Keratinocyte (primary cell): ENCODE measurements at regions not wholly inside any gene's neighbourhood (a gene's known extent, or its start where the extent isn't known, plus 50 kb on each side); places are given as distances from the start of the nearest gene placed in this dataset.

Source experiments
- DNase-seq: peaks from one replicate; pipeline ENCODE4 v3.0.0-alpha.2; 2011; ENCODE audit warnings: low read depth, missing footprints, low spot score
- FAIRE-seq: peaks from 2 replicates; lab custom pipeline; 2011; peaks lifted over from hg19 to GRCh38; lab: Jason Lieb, UNC
- H2AFZ ChIP-seq: 2 replicates; pipeline ENCODE4 v1.6.0; 2012; ENCODE audit warnings: low read length, control low read depth, inconsistent platforms; ENCODE audit not compliant: control insufficient read depth
- H3K27ac ChIP-seq: 2 replicates; pipeline ENCODE4 v1.5.1; 2011; ENCODE audit warnings: low read length; ENCODE audit not compliant: control insufficient read depth, insufficient read depth
- H3K27me3 ChIP-seq: 3 replicates; pipeline ENCODE4 v1.6.0; 2011; ENCODE audit warnings: low read length; ENCODE audit not compliant: control insufficient read depth, insufficient read depth; ENCODE audit errors: extremely low read depth
- H3K36me3 ChIP-seq, 2 experiments: 2 replicates in 1 of 2; 3 replicates in 1 of 2; pipeline ENCODE4 v1.5.1; 2011; ENCODE audit warnings: low read length in 2 of 2, mild to moderate bottlenecking in 1 of 2; ENCODE audit not compliant: control insufficient read depth in 2 of 2, insufficient read depth in 2 of 2; ENCODE audit errors: extremely low read depth in 1 of 2
- H3K4me1 ChIP-seq: 3 replicates; pipeline ENCODE4 v1.5.1; 2011; ENCODE audit warnings: low read length; ENCODE audit not compliant: control insufficient read depth, insufficient read depth; ENCODE audit errors: extremely low read depth
- H3K4me2 ChIP-seq: 3 replicates; pipeline ENCODE4 v1.6.0; 2011; ENCODE audit warnings: low read depth, low read length; ENCODE audit not compliant: control insufficient read depth, insufficient read depth; ENCODE audit errors: extremely low read depth
- H3K4me3 ChIP-seq, 3 experiments: fragments of 200-600 bp in 1 of 3; sonication (generic) in 1 of 3; 2 replicates in 2 of 3; 3 replicates in 1 of 3; pipeline ENCODE4 v1.5.1; 2011 to 2016; ENCODE audit warnings: low read length in 3 of 3, mild to moderate bottlenecking in 3 of 3, control low read depth in 2 of 3, inconsistent platforms in 1 of 3, low read depth in 1 of 3, mixed read lengths in 1 of 3, mixed run types in 1 of 3, moderate library complexity in 1 of 3; ENCODE audit not compliant: control insufficient read depth in 2 of 3, insufficient read depth in 2 of 3; ENCODE audit errors: extremely low read depth in 1 of 3
- H3K79me2 ChIP-seq: 2 replicates; pipeline ENCODE4 v1.6.0; 2012; ENCODE audit warnings: low read length; ENCODE audit not compliant: control insufficient read depth, insufficient read depth
- H3K9ac ChIP-seq: 3 replicates; pipeline ENCODE4 v1.6.0; 2011; ENCODE audit warnings: low read length; ENCODE audit not compliant: control insufficient read depth, insufficient read depth; ENCODE audit errors: extremely low read depth
- H3K9me1 ChIP-seq: 3 replicates; pipeline ENCODE4 v1.6.0; 2011; ENCODE audit warnings: low read length; ENCODE audit not compliant: control insufficient read depth, insufficient read depth; ENCODE audit errors: extremely low read depth
- H3K9me3 ChIP-seq: 2 replicates; pipeline ENCODE4 v1.5.1; 2012; ENCODE audit warnings: low read depth, low read length; ENCODE audit not compliant: control insufficient read depth
- H4K20me1 ChIP-seq: 3 replicates; pipeline ENCODE4 v1.6.0; 2011; ENCODE audit warnings: low read length; ENCODE audit not compliant: control insufficient read depth, insufficient read depth; ENCODE audit errors: extremely low read depth
- EZH2 ChIP-seq: IDR thresholded peaks from one replicate; pipeline ENCODE4 v1.6.1; 2012; ENCODE audit warnings: inconsistent platforms, mild to moderate bottlenecking, low read length, moderate library complexity
- dilution Hi-C: fragments of 300-500 bp; cut with MboI; formaldehyde crosslinking; loops from one replicate; pipeline ENCODE4 v1.7.0; 2020; ENCODE audit warnings: low sequenced_read_pairs; ENCODE audit not compliant: extremely low pct_ligation_motif_present
- TF ChIP-seq, protein P1 (sequence below), 3 experiments: IDR thresholded peaks in 1 of 3; conservative IDR thresholded peaks in 1 of 3; optimal IDR thresholded peaks in 1 of 3; 2 replicates in 2 of 3; 3 replicates in 1 of 3; pipeline versions ENCODE3 to v1.5.1; 2011; ENCODE audit warnings: low read length in 3 of 3, mild to moderate bottlenecking in 3 of 3, moderate library complexity in 2 of 3, control low read depth in 1 of 3, inconsistent platforms in 1 of 3; ENCODE audit not compliant: insufficient read depth in 2 of 3; ENCODE audit errors: extremely low read depth in 1 of 3

DNA sequence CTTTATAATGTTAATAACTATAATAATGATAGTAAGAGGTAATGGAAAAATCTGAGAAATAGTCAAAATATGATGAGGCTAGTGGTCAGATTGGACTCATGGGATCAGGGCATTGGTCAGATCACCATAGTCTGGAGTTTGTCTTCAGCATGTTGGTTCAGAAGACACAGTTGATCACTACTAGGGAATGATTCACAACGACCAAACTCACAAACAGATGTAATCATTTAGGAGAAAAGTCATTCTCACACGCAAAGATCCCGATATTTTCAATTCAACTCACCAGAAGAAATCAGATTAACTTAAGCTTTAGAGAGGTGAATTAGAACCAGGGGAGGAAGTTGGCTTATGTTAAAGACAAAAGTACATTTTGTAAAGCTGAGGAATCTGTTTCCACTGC is 131.8 kb downstream of the LURAP1L start:
- dilution Hi-C loops, result no loop called here
- no peak for TF ChIP-seq EZH2
- TF ChIP-seq, protein P1, sequence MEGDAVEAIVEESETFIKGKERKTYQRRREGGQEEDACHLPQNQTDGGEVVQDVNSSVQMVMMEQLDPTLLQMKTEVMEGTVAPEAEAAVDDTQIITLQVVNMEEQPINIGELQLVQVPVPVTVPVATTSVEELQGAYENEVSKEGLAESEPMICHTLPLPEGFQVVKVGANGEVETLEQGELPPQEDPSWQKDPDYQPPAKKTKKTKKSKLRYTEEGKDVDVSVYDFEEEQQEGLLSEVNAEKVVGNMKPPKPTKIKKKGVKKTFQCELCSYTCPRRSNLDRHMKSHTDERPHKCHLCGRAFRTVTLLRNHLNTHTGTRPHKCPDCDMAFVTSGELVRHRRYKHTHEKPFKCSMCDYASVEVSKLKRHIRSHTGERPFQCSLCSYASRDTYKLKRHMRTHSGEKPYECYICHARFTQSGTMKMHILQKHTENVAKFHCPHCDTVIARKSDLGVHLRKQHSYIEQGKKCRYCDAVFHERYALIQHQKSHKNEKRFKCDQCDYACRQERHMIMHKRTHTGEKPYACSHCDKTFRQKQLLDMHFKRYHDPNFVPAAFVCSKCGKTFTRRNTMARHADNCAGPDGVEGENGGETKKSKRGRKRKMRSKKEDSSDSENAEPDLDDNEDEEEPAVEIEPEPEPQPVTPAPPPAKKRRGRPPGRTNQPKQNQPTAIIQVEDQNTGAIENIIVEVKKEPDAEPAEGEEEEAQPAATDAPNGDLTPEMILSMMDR (optimal IDR thresholded peaks at IDR 0.05 in 1 of 3, IDR thresholded peaks at IDR 0.05 in 1 of 3, conservative IDR thresholded peaks at IDR 0.05 in 1 of 3; ENCODE audit: extremely low read depth in 1 of 3, insufficient read depth in 2 of 3, low read length in 3 of 3), result no peak

DNA sequence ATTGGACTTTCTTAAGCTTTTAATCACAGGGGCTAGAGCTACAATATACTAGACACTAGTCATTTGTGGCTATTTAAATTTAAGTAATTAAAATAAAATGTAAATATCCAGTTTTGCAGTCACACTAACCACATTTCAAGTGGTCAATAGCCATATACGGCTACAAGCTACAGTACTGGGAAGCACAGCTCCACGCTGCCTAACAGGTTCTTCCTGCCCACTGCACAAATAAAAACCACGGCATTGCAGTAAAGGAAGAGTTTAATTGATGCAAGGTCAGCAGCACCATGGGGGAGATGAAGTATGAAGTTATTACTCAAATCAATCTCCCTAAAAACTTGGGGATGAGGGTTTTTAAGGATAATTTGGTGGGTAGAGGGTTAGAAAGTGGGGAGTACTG is 134.1 kb downstream of the LURAP1L start:
- dilution Hi-C loops, result no loop called here
- DNase-seq, result no peak

More for the DNA sequence above, 131.8 kb downstream of the LURAP1L start:
- no peak for FAIRE-seq
- H3K9ac ChIP-seq, result no peak overlapping the region
- DNase-seq, result no peak
- no peak overlapping the region for H3K27ac ChIP-seq
- H3K4me2 ChIP-seq, result no peak overlapping the region
- H3K9me3 ChIP-seq, result no peaks in the 10 kb centered on the region
- no peak overlapping the region for H2AFZ ChIP-seq
- H3K4me3 ChIP-seq, result no peak overlapping the region
- no peaks in the 10 kb centered on the region for H3K79me2 ChIP-seq
- no peaks in the 10 kb centered on the region for H3K4me1 ChIP-seq
- no peaks in the 10 kb centered on the region for H4K20me1 ChIP-seq
- no peaks in the 10 kb centered on the region for H3K36me3 ChIP-seq
- H3K27me3 ChIP-seq, result no peaks in the 10 kb centered on the region
- no peaks in the 10 kb centered on the region for H3K9me1 ChIP-seq

More for the DNA sequence above, 134.1 kb downstream of the LURAP1L start:
- H3K36me3 ChIP-seq, result no peaks in the 10 kb centered on the region
- H3K4me2 ChIP-seq, result no peak overlapping the region
- no peaks in the 10 kb centered on the region for H3K4me1 ChIP-seq
- H3K79me2 ChIP-seq, result no peaks in the 10 kb centered on the region
- no peak for TF ChIP-seq EZH2
- TF ChIP-seq, protein P1 (optimal IDR thresholded peaks at IDR 0.05 in 1 of 3, IDR thresholded peaks at IDR 0.05 in 1 of 3, conservative IDR thresholded peaks at IDR 0.05 in 1 of 3; ENCODE audit: extremely low read depth in 1 of 3, insufficient read depth in 2 of 3, low read length in 3 of 3), result no peak
- H3K4me3 ChIP-seq, result no peak overlapping the region
- no peaks in the 10 kb centered on the region for H3K9me1 ChIP-seq
- H4K20me1 ChIP-seq, result no peaks in the 10 kb centered on the region
- H3K9ac ChIP-seq, result no peak overlapping the region
- H3K27ac ChIP-seq, result no peak overlapping the region
- H2AFZ ChIP-seq, result no peak overlapping the region
- H3K27me3 ChIP-seq, result no peaks in the 10 kb centered on the region
- no peak for FAIRE-seq
- H3K9me3 ChIP-seq, result no peaks in the 10 kb centered on the region
